NCI-H82 (cell line): ENCODE measurements at regions not wholly inside any gene's neighbourhood (a gene's known extent, or its start where the extent isn't known, plus 50 kb on each side); places are given as distances from the start of the nearest gene placed in this dataset.

ENCODE experiments used
- DNase-seq: peaks from one replicate; lab custom pipeline; 2025; lab: John Stamatoyannopoulos, UW

DNA sequence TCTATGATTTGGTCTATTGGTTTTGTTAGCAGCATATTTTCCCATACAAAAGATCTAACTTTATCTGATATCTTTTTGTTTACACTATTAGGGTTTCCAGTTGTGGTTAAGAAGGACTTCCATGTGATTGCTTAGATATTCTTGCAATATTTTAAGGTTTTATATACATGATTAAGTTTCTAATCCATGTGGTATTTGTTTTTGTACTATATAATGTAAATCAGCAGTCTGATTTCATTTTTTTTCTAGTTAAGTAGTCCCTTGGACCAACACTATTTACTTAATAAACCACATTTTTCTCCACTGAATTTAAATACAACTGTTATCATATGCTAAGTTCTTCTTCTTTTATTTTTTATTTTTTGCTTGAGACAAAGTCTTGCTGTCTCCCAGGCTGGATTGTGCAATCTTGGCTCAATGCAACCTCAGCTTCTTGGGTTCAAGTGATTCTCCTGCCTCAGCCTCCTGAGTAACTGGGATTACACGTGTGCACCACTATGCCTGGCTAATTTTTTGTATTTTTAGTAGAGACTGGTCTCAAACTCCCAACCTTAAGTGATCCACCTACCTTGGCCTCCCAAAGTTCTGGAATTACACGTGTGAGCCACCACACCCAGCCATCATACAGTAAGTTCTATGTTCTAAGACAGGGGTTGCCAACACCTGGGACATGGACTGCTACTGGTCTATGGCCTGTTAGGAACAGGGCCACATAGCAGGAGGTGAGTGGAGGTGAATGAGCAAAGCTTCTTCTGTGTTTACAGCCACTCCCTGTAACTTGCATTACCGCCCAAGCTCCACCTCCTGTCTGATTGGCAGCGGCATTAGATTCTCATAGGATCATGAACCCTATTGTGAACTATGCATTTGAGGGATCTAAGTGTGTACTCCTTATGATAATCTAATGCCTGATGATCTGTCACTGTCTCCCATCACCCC, 58.5 kb upstream of the RAB27B start:
- peak; percentile 6 for DNase-seq

DNA sequence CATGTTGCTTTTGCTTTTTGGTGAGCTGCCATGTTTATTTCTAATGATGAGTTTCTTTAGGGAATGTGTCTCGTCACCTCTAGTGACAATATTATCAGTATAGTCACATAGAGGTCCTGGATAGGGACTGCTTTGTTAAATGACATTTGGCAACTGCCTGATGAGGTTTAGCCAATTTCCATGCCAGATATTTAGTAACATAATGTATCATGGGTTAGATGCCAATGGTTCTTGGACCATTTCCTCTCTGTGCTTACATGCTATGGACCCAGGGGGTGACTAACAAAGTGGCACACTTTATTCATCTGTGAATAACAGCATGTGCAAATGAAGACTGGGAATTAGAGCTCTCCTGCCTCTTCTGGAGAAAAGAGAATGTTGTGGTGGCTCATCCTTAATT, 56.2 kb upstream of the RAB27B start:
- DNase-seq: no peak

DNA sequence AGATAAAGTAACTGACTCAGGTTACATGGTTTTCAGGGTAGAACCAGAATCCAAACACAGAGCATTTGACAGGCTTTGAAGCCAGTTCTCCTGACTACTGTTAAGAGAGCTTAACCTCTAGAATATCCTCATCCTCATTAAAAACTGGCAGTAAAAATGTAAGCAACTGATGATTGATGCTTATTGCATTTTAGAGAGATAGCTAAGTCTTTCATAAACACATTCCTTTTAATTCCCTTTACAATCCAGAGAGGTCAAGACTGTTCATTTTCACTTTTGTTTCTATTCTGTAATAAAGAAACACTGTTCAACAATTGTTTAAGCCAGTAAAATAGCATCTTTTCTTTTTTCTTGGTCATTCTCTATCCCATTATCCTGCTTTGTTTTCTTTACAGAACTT, 53.9 kb upstream of the RAB27B start:
- no peak for DNase-seq

DNA sequence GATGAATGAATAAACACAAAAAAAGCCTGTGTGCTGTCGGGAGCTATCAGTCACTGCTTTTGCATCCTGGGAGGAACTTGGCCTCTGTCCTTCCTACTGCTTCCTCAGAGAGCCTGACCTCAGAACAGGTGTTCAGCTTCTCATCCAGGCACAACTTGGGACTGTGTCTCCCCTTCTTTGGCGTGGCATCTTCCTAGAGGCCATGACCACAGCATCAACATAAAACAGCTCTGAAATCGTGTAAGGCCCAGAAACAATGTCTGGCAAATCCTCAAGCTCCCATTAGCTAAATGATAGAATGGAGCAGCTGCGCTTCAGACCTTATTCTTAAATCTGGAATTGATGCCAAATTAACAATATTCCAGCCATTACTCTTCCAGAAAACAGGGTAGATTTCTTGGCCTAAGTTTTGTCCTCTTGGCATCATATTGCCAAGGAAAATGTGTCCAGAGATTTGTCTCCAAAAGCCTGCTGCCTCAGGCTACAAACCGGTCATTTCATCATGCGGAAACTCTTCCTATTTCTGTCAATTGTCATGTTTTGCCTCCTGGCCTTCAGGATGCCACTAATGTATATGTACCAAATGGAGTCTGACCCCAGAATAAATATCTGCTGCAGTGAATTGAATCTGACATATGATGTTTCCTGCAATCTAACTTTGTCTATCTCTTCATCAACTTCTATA, 53.2 kb upstream of the RAB27B start:
- DNase-seq: no peak

DNA sequence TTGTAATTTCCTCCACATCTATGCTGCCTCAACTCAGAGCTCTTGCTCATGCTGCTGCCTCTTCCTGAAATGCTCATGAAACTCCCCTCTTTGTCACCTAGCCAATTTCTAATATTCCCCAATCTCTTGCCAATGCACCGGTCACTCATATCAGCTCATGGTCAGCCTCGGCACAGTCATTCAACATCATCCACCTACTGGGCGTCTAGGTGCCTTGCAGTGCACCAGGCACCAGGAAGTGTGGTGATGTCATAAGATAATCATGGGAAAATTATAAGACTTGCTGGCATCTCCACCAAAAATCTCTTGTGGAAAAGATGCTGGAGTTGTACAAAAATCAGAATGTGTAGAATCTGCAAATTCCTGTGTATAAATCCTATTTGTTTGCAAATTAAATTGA, 52.6 kb upstream of the RAB27B start:
- no peak for DNase-seq

DNA sequence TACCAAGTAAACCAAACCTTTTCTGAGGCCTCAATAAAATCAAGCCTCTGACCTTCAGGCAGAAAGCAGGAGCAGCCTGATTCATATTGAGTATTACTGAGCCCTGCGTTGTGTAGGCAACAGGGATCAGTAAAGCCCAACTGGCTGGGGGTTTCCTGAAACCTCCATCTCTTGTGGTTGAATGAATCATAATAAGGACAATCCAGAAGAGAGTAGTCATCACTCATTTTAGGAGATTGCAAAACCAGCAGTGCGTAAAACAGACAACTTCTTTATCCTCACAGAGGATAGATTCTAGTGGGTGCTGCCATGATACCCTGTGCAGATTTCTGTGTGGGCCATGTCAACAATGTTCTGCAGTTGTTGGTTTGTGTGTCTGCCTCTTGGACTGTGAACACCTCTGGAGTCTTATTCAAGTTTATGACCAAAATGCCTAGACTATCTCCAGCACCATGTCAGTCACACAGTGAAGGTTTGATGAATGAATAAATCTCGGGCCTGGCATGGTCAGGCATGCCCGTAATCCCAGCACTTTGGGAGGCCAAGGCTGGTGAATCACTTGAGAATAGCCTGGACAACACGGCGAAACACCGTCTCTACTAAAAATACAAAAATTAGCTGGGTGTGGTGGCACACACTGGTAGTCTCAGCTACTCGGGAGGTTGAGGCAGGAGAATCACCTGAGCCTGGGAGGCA, 51.8 kb upstream of the RAB27B start:
- no peak for DNase-seq

DNA sequence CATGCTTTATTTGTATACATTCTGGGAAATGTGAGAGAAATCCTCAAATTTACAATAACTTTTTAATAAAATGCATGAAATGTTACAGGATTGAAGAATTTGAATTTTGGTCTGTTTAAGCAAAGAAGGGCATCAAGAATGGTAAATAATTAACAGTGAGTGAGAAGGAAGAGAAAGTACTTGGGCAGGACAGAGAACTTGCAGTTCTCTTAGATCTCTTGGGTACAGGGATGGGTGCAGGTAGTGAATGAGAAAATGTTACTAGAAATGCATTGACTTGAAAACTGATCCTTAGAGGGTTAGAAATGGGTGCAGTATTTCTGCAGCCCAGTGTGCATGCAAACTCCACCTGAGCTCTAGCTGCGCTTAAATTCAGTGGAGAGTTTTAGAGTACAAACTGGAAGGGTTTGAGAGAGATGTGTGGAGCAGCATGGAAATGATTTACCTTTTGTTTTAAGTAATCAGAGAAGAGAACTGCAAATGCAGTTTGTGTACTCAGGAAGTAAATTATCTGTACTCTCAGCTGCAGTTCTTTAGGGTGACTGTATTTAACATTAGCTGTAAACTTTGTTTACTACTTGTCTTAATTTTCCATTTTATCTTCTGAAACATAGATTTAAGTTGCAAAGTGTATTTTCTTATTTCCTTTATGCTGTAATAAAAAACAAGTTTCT, 51.0 kb upstream of the RAB27B start:
- no peak for DNase-seq

DNA sequence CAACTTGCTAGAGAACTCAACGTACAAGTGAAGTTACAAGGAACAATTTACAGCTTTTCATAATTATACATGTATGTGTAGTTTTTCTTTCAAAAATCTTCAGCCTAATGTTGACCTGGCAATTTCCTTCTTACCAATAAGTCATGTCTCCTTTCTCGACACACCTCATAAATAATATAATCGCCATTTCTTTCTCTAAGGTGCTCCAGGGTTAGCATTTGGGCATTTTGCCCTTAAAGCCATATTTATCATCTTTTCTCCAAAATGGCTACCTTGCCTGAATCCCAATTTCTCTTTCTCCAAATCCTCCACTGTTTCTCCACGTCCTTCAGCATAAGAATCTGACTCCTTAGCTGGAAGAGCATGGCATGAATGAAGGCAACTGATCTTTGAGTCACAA, 50.3 kb upstream of the RAB27B start:
- no peak for DNase-seq
